Astrocyte (in vitro differentiated cells and primary cell): ENCODE measurements at regions not wholly inside any gene's neighbourhood (a gene's known extent, or its start where the extent isn't known, plus 50 kb on each side); places are given as distances from the start of the nearest gene placed in this dataset.
A peak's percentile ranks its signal among the peaks of the same experiment; 100 is the strongest.

Experiments
- DNase-seq: peaks from one replicate; pipeline ENCODE4 v3.0.0-alpha.2; 2010; ENCODE audit warnings: low read depth
- FAIRE-seq: peaks from 2 replicates; lab custom pipeline; 2011; peaks lifted over from hg19 to GRCh38; lab: Jason Lieb, UNC
- H2AFZ ChIP-seq: 2 replicates; pipeline ENCODE4 v1.6.0; 2012; ENCODE audit warnings: low read depth, low read length, inconsistent platforms
- H3K27ac ChIP-seq: 2 replicates; pipeline ENCODE4 v1.5.1; 2011; ENCODE audit warnings: low read depth, low read length, inconsistent platforms
- H3K27me3 ChIP-seq: 2 replicates; pipeline ENCODE4 v1.6.0; 2011; ENCODE audit warnings: low read length, inconsistent platforms; ENCODE audit not compliant: insufficient read depth
- H3K36me3 ChIP-seq: 2 replicates; pipeline ENCODE4 v1.5.1; 2011; ENCODE audit warnings: low read length, inconsistent platforms; ENCODE audit not compliant: insufficient read depth
- H3K4me1 ChIP-seq: 2 replicates; pipeline ENCODE4 v1.5.1; 2011; ENCODE audit warnings: low read length, inconsistent platforms; ENCODE audit not compliant: insufficient read depth
- H3K4me2 ChIP-seq: 2 replicates; pipeline ENCODE4 v1.6.0; 2012; ENCODE audit warnings: low read length, inconsistent platforms
- H3K4me3 ChIP-seq: 2 replicates; pipeline ENCODE4 v1.5.1; 2011; ENCODE audit warnings: low read depth, mild to moderate bottlenecking, low read length, inconsistent platforms; ENCODE audit not compliant: insufficient read depth
- H3K79me2 ChIP-seq: 2 replicates; pipeline ENCODE4 v1.6.0; 2012; ENCODE audit warnings: mild to moderate bottlenecking, low read length, inconsistent platforms; ENCODE audit not compliant: insufficient read depth
- H3K9ac ChIP-seq: 2 replicates; pipeline ENCODE4 v1.6.0; 2012; ENCODE audit warnings: mild to moderate bottlenecking, low read length, inconsistent platforms
- H3K9me3 ChIP-seq: 2 replicates; pipeline ENCODE4 v1.5.1; 2012; ENCODE audit warnings: low read depth, mild to moderate bottlenecking, low read length, inconsistent platforms; ENCODE audit not compliant: insufficient read depth
- H4K20me1 ChIP-seq: 2 replicates; pipeline ENCODE4 v1.6.0; 2012; ENCODE audit warnings: low read length, inconsistent platforms; ENCODE audit not compliant: insufficient read depth
- H3K27ac Mint-ChIP-seq: one replicate; pipeline ENCODE4 v1.8.0; 2021; ENCODE audit warnings: mild to moderate bottlenecking, mixed read lengths; ENCODE audit not compliant: unreplicated experiment
- H3K27me3 Mint-ChIP-seq: one replicate; pipeline ENCODE4 v1.8.0; 2021; ENCODE audit warnings: low read depth, mixed read lengths; ENCODE audit not compliant: unreplicated experiment
- H3K36me3 Mint-ChIP-seq: one replicate; pipeline ENCODE4 v1.8.0; 2021; ENCODE audit warnings: low read depth, mixed read lengths; ENCODE audit not compliant: unreplicated experiment
- H3K4me1 Mint-ChIP-seq: one replicate; pipeline ENCODE4 v1.8.0; 2021; ENCODE audit warnings: low read depth, mixed read lengths; ENCODE audit not compliant: unreplicated experiment
- H3K4me3 Mint-ChIP-seq: one replicate; pipeline ENCODE4 v1.8.0; 2021; ENCODE audit warnings: mild to moderate bottlenecking, moderate library complexity, mixed read lengths; ENCODE audit not compliant: unreplicated experiment
- H3K9me3 Mint-ChIP-seq: one replicate; pipeline ENCODE4 v1.8.0; 2021; ENCODE audit warnings: mild to moderate bottlenecking, mixed read lengths; ENCODE audit not compliant: unreplicated experiment
- EZH2 ChIP-seq: IDR thresholded peaks from 2 replicates; pipeline ENCODE4 v1.6.1; 2012; ENCODE audit warnings: mild to moderate bottlenecking, low read length, inconsistent platforms; ENCODE audit not compliant: insufficient read depth
- TF ChIP-seq, protein P1 (sequence below): IDR thresholded peaks from 2 replicates; pipeline ENCODE4 v1.5.1; 2011; ENCODE audit warnings: low read depth, mild to moderate bottlenecking, inconsistent platforms, low read length, moderate library complexity; ENCODE audit not compliant: insufficient read depth

DNA sequence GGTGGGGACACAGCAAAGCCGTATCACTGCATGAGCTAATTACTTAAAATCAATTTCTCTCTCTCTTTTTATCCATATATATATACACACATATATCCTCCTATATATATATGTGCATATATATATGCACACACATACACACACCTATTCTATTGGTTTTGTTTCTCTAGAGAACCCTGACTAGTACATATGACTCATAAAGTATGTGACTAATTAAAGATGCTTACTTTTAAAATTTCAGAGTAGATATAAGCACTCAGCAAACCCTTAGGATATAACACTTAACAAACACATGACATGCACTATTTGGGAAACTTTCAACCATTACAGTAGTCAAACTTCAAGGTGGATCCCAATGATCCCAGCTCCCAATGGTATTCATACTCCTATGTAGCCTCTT, 732.6 kb downstream of the ROBO2 start:
- H3K4me1 Mint-ChIP-seq: no peaks in the 10 kb centered on the region
- DNase-seq (no peak), FAIRE-seq (no peak)
- H3K4me3 Mint-ChIP-seq: no peak overlapping the region
- Histone ChIP-seq H3K9me3 (no peaks in the 10 kb centered on the region), H3K36me3 (no peaks in the 10 kb centered on the region), H3K4me1 (no peaks in the 10 kb centered on the region), H2AFZ (no peak overlapping the region), H3K27me3 (no peaks in the 10 kb centered on the region), H3K4me3 (no peak overlapping the region), H4K20me1 (no peaks in the 10 kb centered on the region), H3K4me2 (no peak overlapping the region), H3K27ac (no peak overlapping the region), H3K79me2 (no peaks in the 10 kb centered on the region), H3K9ac (no peak overlapping the region)
- no peak overlapping the region for H3K27ac Mint-ChIP-seq
- TF ChIP-seq EZH2: no peak
- TF ChIP-seq, protein P1, sequence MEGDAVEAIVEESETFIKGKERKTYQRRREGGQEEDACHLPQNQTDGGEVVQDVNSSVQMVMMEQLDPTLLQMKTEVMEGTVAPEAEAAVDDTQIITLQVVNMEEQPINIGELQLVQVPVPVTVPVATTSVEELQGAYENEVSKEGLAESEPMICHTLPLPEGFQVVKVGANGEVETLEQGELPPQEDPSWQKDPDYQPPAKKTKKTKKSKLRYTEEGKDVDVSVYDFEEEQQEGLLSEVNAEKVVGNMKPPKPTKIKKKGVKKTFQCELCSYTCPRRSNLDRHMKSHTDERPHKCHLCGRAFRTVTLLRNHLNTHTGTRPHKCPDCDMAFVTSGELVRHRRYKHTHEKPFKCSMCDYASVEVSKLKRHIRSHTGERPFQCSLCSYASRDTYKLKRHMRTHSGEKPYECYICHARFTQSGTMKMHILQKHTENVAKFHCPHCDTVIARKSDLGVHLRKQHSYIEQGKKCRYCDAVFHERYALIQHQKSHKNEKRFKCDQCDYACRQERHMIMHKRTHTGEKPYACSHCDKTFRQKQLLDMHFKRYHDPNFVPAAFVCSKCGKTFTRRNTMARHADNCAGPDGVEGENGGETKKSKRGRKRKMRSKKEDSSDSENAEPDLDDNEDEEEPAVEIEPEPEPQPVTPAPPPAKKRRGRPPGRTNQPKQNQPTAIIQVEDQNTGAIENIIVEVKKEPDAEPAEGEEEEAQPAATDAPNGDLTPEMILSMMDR: no peak
- H3K36me3 Mint-ChIP-seq: no peaks in the 10 kb centered on the region
- H3K27me3 Mint-ChIP-seq: no peaks in the 10 kb centered on the region
- H3K9me3 Mint-ChIP-seq: peaks cover 2% of the 10 kb centered on the region

GRCh38 chr3:77773084-77773483, 733.2 kb downstream of the ROBO2 start:
- no peak overlapping the region for H3K4me2 ChIP-seq
- H2AFZ ChIP-seq: no peak overlapping the region
- H3K9me3 ChIP-seq: no peaks in the 10 kb centered on the region
- no peaks in the 10 kb centered on the region for H3K4me1 ChIP-seq
- Mint-ChIP-seq H3K4me1 (no peaks in the 10 kb centered on the region), H3K4me3 (no peak overlapping the region), H3K36me3 (no peaks in the 10 kb centered on the region), H3K9me3 (peaks cover 2% of the 10 kb centered on the region), H3K27me3 (no peaks in the 10 kb centered on the region), H3K27ac (no peak overlapping the region)
- no peaks in the 10 kb centered on the region for H3K27me3 ChIP-seq
- no peaks in the 10 kb centered on the region for H3K36me3 ChIP-seq
- H3K79me2 ChIP-seq: no peaks in the 10 kb centered on the region
- no peak for FAIRE-seq
- DNase-seq: no peak
- no peak for TF ChIP-seq EZH2
- no peaks in the 10 kb centered on the region for H4K20me1 ChIP-seq
- no peak overlapping the region for H3K27ac ChIP-seq
- H3K4me3 ChIP-seq: no peak overlapping the region
- no peak overlapping the region for H3K9ac ChIP-seq

DNA sequence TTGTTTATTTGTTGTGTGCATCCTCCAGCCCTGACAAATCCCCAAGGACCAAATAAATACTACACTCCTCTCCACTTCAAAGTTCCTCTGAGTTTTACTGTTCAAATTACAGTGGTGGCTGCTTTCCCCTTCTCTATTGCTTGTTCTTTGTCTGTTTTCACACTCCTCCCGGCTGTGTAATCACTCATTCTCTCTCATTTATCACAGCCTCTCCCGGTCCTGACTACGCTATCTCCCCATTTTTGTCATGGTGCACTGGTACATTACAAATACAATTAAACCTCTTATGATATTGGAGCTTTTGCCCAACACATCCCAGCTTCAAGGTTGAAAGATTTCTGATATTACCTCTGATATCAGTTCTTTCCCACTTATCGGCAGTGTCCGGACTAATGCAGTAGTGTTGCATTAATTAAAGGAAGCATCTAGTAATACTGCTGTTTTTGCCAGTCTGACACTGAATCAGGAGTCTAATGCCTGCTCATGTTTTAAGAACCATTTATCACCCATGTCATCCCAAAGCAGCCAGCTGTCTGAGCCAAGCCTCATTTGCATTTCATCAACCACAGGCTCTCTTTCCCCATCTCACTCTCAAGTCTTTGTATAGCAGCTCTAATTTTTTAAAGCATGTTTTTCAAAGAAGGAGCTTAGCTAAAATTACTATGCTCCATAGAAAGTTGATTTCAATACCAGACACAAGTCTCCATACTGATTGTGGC, 740.5 kb downstream of the ROBO2 start:
- Mint-ChIP-seq H3K9me3 (no peaks in the 10 kb centered on the region), H3K27ac (no peak overlapping the region), H3K4me3 (no peak overlapping the region), H3K4me1 (no peaks in the 10 kb centered on the region), H3K27me3 (peaks cover 2% of the 10 kb centered on the region), H3K36me3 (no peaks in the 10 kb centered on the region)
- no peak overlapping the region for H2AFZ ChIP-seq
- TF ChIP-seq EZH2: no peak
- TF ChIP-seq, protein P1: no peak
- FAIRE-seq (no peak), DNase-seq (peak; percentile 33)
- H3K4me1 ChIP-seq: no peaks in the 10 kb centered on the region
- no peaks in the 10 kb centered on the region for H3K79me2 ChIP-seq
- H3K4me3 ChIP-seq: no peak overlapping the region
- no peak overlapping the region for H3K4me2 ChIP-seq
- no peaks in the 10 kb centered on the region for H4K20me1 ChIP-seq
- no peak overlapping the region for H3K27ac ChIP-seq
- no peaks in the 10 kb centered on the region for H3K9me3 ChIP-seq
- H3K27me3 ChIP-seq: no peaks in the 10 kb centered on the region
- H3K36me3 ChIP-seq: no peaks in the 10 kb centered on the region
- no peak overlapping the region for H3K9ac ChIP-seq
